Mesenchymal stem cell (in vitro differentiated cells and primary cell): ENCODE measurements at regions not wholly inside any gene's neighbourhood (a gene's known extent, or its start where the extent isn't known, plus 50 kb on each side); places are given as distances from the start of the nearest gene placed in this dataset.

Source experiments
- DNase-seq: peaks from one replicate; pipeline ENCODE4 v3.0.0-alpha.2; 2013
- H2AFZ ChIP-seq: one replicate; pipeline ENCODE4 v1.6.1; 2013; ENCODE audit warnings: low read depth, mild to moderate bottlenecking, control low read depth, inconsistent platforms, low read length, moderate library complexity
- H2AK5ac ChIP-seq: 2 replicates; pipeline ENCODE4 v1.6.1; 2013; ENCODE audit warnings: low read length, moderate library complexity, mild to moderate bottlenecking, inconsistent platforms; ENCODE audit not compliant: severe bottlenecking
- H2BK120ac ChIP-seq: one replicate; pipeline ENCODE4 v1.6.1; 2013; ENCODE audit warnings: low read depth, mild to moderate bottlenecking, inconsistent platforms, low read length, moderate library complexity
- H2BK12ac ChIP-seq, 2 experiments: one replicate each; pipeline ENCODE4 v1.6.1; 2013; ENCODE audit warnings: inconsistent platforms in 2 of 2, low read length in 2 of 2, mild to moderate bottlenecking in 2 of 2, moderate library complexity in 2 of 2, control low read depth in 1 of 2
- H2BK15ac ChIP-seq: one replicate; pipeline ENCODE4 v1.6.1; 2013; ENCODE audit warnings: mild to moderate bottlenecking, low read depth, inconsistent platforms; ENCODE audit not compliant: poor library complexity, severe bottlenecking
- H2BK5ac ChIP-seq: 2 replicates; pipeline ENCODE4 v1.6.1; 2013; ENCODE audit warnings: low read depth, mild to moderate bottlenecking, low read length, control low read depth, inconsistent platforms; ENCODE audit not compliant: poor library complexity, severe bottlenecking
- H3K14ac ChIP-seq, 2 experiments: one replicate each; pipeline ENCODE4 v1.6.1; 2013; ENCODE audit warnings: inconsistent platforms in 2 of 2, low read length in 2 of 2, control low read depth in 1 of 2, mild to moderate bottlenecking in 1 of 2, moderate library complexity in 1 of 2
- H3K18ac ChIP-seq, 2 experiments: one replicate each; pipeline ENCODE4 v1.6.1; 2013; ENCODE audit warnings: inconsistent platforms in 2 of 2, low read length in 2 of 2, control low read depth in 1 of 2, low read depth in 1 of 2, mild to moderate bottlenecking in 1 of 2
- H3K23ac ChIP-seq, 2 experiments: one replicate each; pipeline ENCODE4 v1.6.1; 2013; ENCODE audit warnings: inconsistent platforms in 2 of 2, low read length in 2 of 2, mild to moderate bottlenecking in 2 of 2, moderate library complexity in 2 of 2, control low read depth in 1 of 2
- H3K27ac ChIP-seq: 2 replicates; pipeline ENCODE4 v1.5.1; 2013; ENCODE audit warnings: mild to moderate bottlenecking, moderate library complexity, low read length, control low read depth, inconsistent platforms; ENCODE audit not compliant: poor library complexity, severe bottlenecking
- H3K27me3 ChIP-seq, 2 experiments: 2 replicates each; pipeline versions ENCODE4 v1.6.1 to v1.7.0; 2013; ENCODE audit warnings: low read length in 2 of 2, mild to moderate bottlenecking in 2 of 2, moderate library complexity in 2 of 2, control low read depth in 1 of 2, inconsistent platforms in 1 of 2; ENCODE audit not compliant: control insufficient read depth in 1 of 2, insufficient read depth in 1 of 2
- H3K36me3 ChIP-seq, 2 experiments: 2 replicates each; pipeline versions ENCODE4 v1.6.1 to v1.7.0; 2013; ENCODE audit warnings: low read length in 2 of 2, control low read depth in 1 of 2, inconsistent platforms in 1 of 2, low read depth in 1 of 2, mild to moderate bottlenecking in 1 of 2; ENCODE audit not compliant: insufficient read depth in 2 of 2, control insufficient read depth in 1 of 2
- H3K4ac ChIP-seq, 2 experiments: one replicate each; pipeline ENCODE4 v1.6.1; 2013; ENCODE audit warnings: inconsistent platforms in 2 of 2, low read length in 2 of 2, mild to moderate bottlenecking in 2 of 2, moderate library complexity in 2 of 2, control low read depth in 1 of 2, low read depth in 1 of 2
- H3K4me1 ChIP-seq: 2 replicates; pipeline ENCODE4 v1.6.1; 2013; ENCODE audit warnings: low read depth, low read length, control low read depth; ENCODE audit not compliant: control insufficient read depth, insufficient read depth
- H3K4me2 ChIP-seq: 2 replicates; pipeline ENCODE4 v1.6.1; 2013; ENCODE audit warnings: low read length, mild to moderate bottlenecking, inconsistent platforms; ENCODE audit not compliant: poor library complexity, severe bottlenecking
- H3K4me3 ChIP-seq, 2 experiments: 2 replicates each; pipeline versions ENCODE4 v1.5.1 to v1.7.0; 2013; ENCODE audit warnings: low read length in 2 of 2, mild to moderate bottlenecking in 2 of 2, control low read depth in 1 of 2, low read depth in 1 of 2; ENCODE audit not compliant: insufficient read depth in 1 of 2
- H3K79me1 ChIP-seq: replicated peaks from 2 replicates; pipeline ENCODE4 v1.6.1; 2013; ENCODE audit warnings: mild to moderate bottlenecking, control low read depth, low read length, inconsistent platforms; ENCODE audit not compliant: poor library complexity, severe bottlenecking
- H3K9ac ChIP-seq: 2 replicates; pipeline ENCODE4 v1.7.0; 2013; ENCODE audit warnings: mild to moderate bottlenecking, low read length, moderate library complexity
- H3K9me3 ChIP-seq: 2 replicates; pipeline ENCODE4 v1.7.0; 2013; ENCODE audit warnings: mild to moderate bottlenecking, low read length; ENCODE audit not compliant: control insufficient read depth
- H4K8ac ChIP-seq: one replicate; pipeline ENCODE4 v1.6.1; 2013; ENCODE audit warnings: inconsistent platforms, mild to moderate bottlenecking, low read length, moderate library complexity
- H4K91ac ChIP-seq: one replicate; pipeline ENCODE4 v1.6.1; 2013; ENCODE audit warnings: mild to moderate bottlenecking, low read length, inconsistent platforms
- WGBS: methylation state at CpG from one replicate; pipeline ENCODE4 v1.1.7; 2013; ENCODE audit warnings: mixed read lengths; 5-methylcytosine and 5-hydroxymethylcytosine counted together

DNA sequence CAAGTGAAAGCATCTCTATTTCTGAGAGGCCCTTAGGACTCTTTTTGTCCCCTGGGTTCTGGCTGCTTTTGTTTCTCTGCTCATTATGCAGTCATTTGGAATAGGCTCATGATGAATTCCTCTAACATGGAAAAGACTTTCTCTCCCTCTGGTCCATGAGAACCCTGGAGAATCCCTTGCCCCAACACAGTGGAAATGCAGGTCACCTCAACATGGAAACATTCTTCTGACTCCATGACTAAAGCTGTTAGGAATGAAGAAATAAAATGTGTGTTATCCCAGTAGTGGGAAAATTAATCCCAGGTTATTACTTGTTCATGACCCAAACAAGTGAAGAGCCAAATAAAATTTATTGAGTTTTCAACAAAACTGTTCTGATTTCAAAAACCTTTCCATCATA, 458.6 kb downstream of the EPM2A start:
- no peak overlapping the region for H2BK15ac ChIP-seq
- no peaks in the 10 kb centered on the region for H3K9me3 ChIP-seq
- H3K4ac ChIP-seq, result no peak overlapping the region
- no peaks in the 10 kb centered on the region for H3K27me3 ChIP-seq
- no peak overlapping the region for H3K9ac ChIP-seq
- no peak overlapping the region for H3K4me3 ChIP-seq
- no peak overlapping the region for H3K4me2 ChIP-seq
- H3K27ac ChIP-seq, result no peak overlapping the region
- H2BK120ac ChIP-seq, result no peak overlapping the region
- H2AFZ ChIP-seq, result no peak overlapping the region
- no peak overlapping the region for H2BK5ac ChIP-seq
- no peak overlapping the region for H3K23ac ChIP-seq
- no peak overlapping the region for H2AK5ac ChIP-seq
- H4K91ac ChIP-seq, result no peak overlapping the region
- no peaks in the 10 kb centered on the region for H3K4me1 ChIP-seq
- no peak overlapping the region for H2BK12ac ChIP-seq
- H3K18ac ChIP-seq, result no peak overlapping the region
- no peak for DNase-seq
- H4K8ac ChIP-seq, result no peak overlapping the region
- H3K14ac ChIP-seq, result no peak overlapping the region
- no peaks in the 10 kb centered on the region for H3K36me3 ChIP-seq
- H3K79me1 ChIP-seq, result no peaks in the 10 kb centered on the region

GRCh38 chr6:145277358-145278086, 457.8 kb downstream of the EPM2A start:
- Histone ChIP-seq H3K4ac (no peak overlapping the region), H3K4me1 (no peaks in the 10 kb centered on the region), H2AFZ (no peak overlapping the region), H3K18ac (no peak overlapping the region), H3K79me1 (no peaks in the 10 kb centered on the region), H3K4me3 (no peak overlapping the region), H4K91ac (no peak overlapping the region), H2BK15ac (no peak overlapping the region), H2BK12ac (no peak overlapping the region), H3K14ac (no peak overlapping the region), H3K9ac (no peak overlapping the region), H3K27ac (no peak overlapping the region), H3K9me3 (no peaks in the 10 kb centered on the region), H2BK5ac (no peak overlapping the region), H2AK5ac (no peak overlapping the region), H2BK120ac (no peak overlapping the region), H3K27me3 (no peaks in the 10 kb centered on the region), H3K36me3 (no peaks in the 10 kb centered on the region), H3K23ac (no peak overlapping the region), H4K8ac (no peak overlapping the region), H3K4me2 (no peak overlapping the region)
- DNase-seq, result no peak
- 79% methylated on average over 3 of the region's 4 CpGs for WGBS

GRCh38 chr6:145278163-145278807, 457.0 kb downstream of the EPM2A start:
- DNase-seq, result peak; percentile 29
- H4K91ac ChIP-seq, result no peak overlapping the region
- no peak overlapping the region for H2BK12ac ChIP-seq
- H3K9me3 ChIP-seq, result no peaks in the 10 kb centered on the region
- no peak overlapping the region for H2AK5ac ChIP-seq
- no peak overlapping the region for H2BK120ac ChIP-seq
- 98% methylated on average over 2 of the region's 2 CpGs for WGBS
- no peak overlapping the region for H2BK5ac ChIP-seq
- no peak overlapping the region for H2BK15ac ChIP-seq
- H3K23ac ChIP-seq, result no peak overlapping the region
- no peak overlapping the region for H2AFZ ChIP-seq
- no peak overlapping the region for H3K4me3 ChIP-seq
- H3K27ac ChIP-seq, result no peak overlapping the region
- H4K8ac ChIP-seq, result no peak overlapping the region
- H3K18ac ChIP-seq, result no peak overlapping the region
- H3K4me2 ChIP-seq, result no peak overlapping the region
- no peaks in the 10 kb centered on the region for H3K79me1 ChIP-seq
- no peaks in the 10 kb centered on the region for H3K27me3 ChIP-seq
- H3K4ac ChIP-seq, result no peak overlapping the region
- H3K4me1 ChIP-seq, result no peaks in the 10 kb centered on the region
- no peak overlapping the region for H3K14ac ChIP-seq
- H3K9ac ChIP-seq, result no peak overlapping the region
- no peaks in the 10 kb centered on the region for H3K36me3 ChIP-seq

- Histone ChIP-seq H3K36me3 (no peaks in the 10 kb centered on the region), H3K27me3 (no peaks in the 10 kb centered on the region), H3K9me3 (no peaks in the 10 kb centered on the region), H3K27ac (no peak overlapping the region), H3K4me1 (no peaks in the 10 kb centered on the region), H2AFZ (no peak overlapping the region), H4K91ac (no peak overlapping the region), H2BK15ac (no peak overlapping the region), H3K23ac (no peak overlapping the region), H2BK120ac (no peak overlapping the region), H2BK5ac (no peak overlapping the region), H3K4me3 (no peak overlapping the region), H2AK5ac (no peak overlapping the region), H3K4me2 (no peak overlapping the region), H3K4ac (no peak overlapping the region), H2BK12ac (no peak overlapping the region), H4K8ac (no peak overlapping the region), H3K14ac (no peak overlapping the region), H3K79me1 (no peaks in the 10 kb centered on the region), H3K18ac (no peak overlapping the region), H3K9ac (no peak overlapping the region)
- DNase-seq, result no peak
- WGBS, result 92% methylated on average over 1 of the region's 1 CpG
Observed at GRCh38 chr6:145279551-145279950, 455.8 kb downstream of the EPM2A start.
